IPS-11a (cell line): ENCODE measurements at regions not wholly inside any gene's neighbourhood (a gene's known extent, or its start where the extent isn't known, plus 50 kb on each side); places are given as distances from the start of the nearest gene placed in this dataset.
"Not testable (repeated sequence)": the region's sequence is repeated elsewhere in the genome, so short reads cannot be mapped to it uniquely, and the experiment has no call there.

Experiments used
- H3K4me3 ChIP-seq: one replicate; pipeline ENCODE4 v1.5.1; 2013; ENCODE audit warnings: low read depth, low read length, control low read depth

- no peak overlapping the region for H3K4me3 ChIP-seq
These were observed 384.3 kb upstream of the ACTRT1 start for GRCh38 chrX:128436397-128437103.

- no peak overlapping the region for H3K4me3 ChIP-seq
These were observed 373.3 kb upstream of the ACTRT1 start for GRCh38 chrX:128425546-128425945.

- no peak overlapping the region for H3K4me3 ChIP-seq
These were observed 356.6 kb upstream of the ACTRT1 start for GRCh38 chrX:128408842-128409241.

- no peak overlapping the region for H3K4me3 ChIP-seq
These were observed 344.4 kb upstream of the ACTRT1 start for GRCh38 chrX:128396601-128397000.

GRCh38 chrX:128383846-128384245, 331.6 kb upstream of the ACTRT1 start:
- H3K4me3 ChIP-seq: not testable (repeated sequence)

- no peak overlapping the region for H3K4me3 ChIP-seq
These were observed 313.3 kb upstream of the ACTRT1 start for GRCh38 chrX:128365492-128365891.

GRCh38 chrX:128335671-128336070, 283.5 kb upstream of the ACTRT1 start:
- H3K4me3 ChIP-seq: no peak overlapping the region

GRCh38 chrX:128334821-128335220, 282.6 kb upstream of the ACTRT1 start:
- no peak overlapping the region for H3K4me3 ChIP-seq

GRCh38 chrX:128310912-128311311, 258.7 kb upstream of the ACTRT1 start:
- H3K4me3 ChIP-seq: no peak overlapping the region

GRCh38 chrX:128309311-128309710, 257.1 kb upstream of the ACTRT1 start:
- no peak overlapping the region for H3K4me3 ChIP-seq

- H3K4me3 ChIP-seq: no peak overlapping the region
These were observed 242.0 kb upstream of the ACTRT1 start for GRCh38 chrX:128294198-128294597.

- no peak overlapping the region for H3K4me3 ChIP-seq
These were observed 235.5 kb upstream of the ACTRT1 start for GRCh38 chrX:128287693-128288092.

GRCh38 chrX:128250621-128251020, 198.4 kb upstream of the ACTRT1 start:
- no peak overlapping the region for H3K4me3 ChIP-seq

- H3K4me3 ChIP-seq: no peak overlapping the region
These were observed 164.2 kb upstream of the ACTRT1 start for GRCh38 chrX:128216364-128216763.

GRCh38 chrX:128165884-128166408, 113.7 kb upstream of the ACTRT1 start:
- H3K4me3 ChIP-seq: no peak overlapping the region

GRCh38 chrX:128156204-128156603, 104.0 kb upstream of the ACTRT1 start:
- H3K4me3 ChIP-seq: no peak overlapping the region

- H3K4me3 ChIP-seq: no peak overlapping the region
These were observed 90.5 kb upstream of the ACTRT1 start for GRCh38 chrX:128142745-128143144.

- H3K4me3 ChIP-seq: no peak overlapping the region
These were observed 54.4 kb upstream of the ACTRT1 start for GRCh38 chrX:128106630-128107029.

GRCh38 chrX:128105659-128106058, 53.5 kb upstream of the ACTRT1 start:
- H3K4me3 ChIP-seq: no peak overlapping the region
